IMR-90 (cell line): ENCODE measurements at regions not wholly inside any gene's neighbourhood (a gene's known extent, or its start where the extent isn't known, plus 50 kb on each side); places are given as distances from the start of the nearest gene placed in this dataset.

ENCODE experiments used
- ATAC-seq: fragments of 200-7000 bp; cut with Tn5 transposase; 2 replicates; pipeline ENCODE4 v1.9.1; 2020; ENCODE audit warnings: low read depth, mild to moderate bottlenecking, moderate library complexity
- BruUV-seq: library from RNA; stranded (reverse); fragments of 400-500 nt; replicated peaks from 2 replicates; lab custom pipeline; 2021; lab: Mats Ljungman, UMichigan
- CTCF ChIA-PET: fragments of 300-600 bp; formaldehyde crosslinking; extraction: SDS; loops from one replicate; lab custom pipeline; 2021; ENCODE audit warnings: antibody characterized with exemption; lab: Yijun Ruan, JAX
- POLR2A ChIA-PET: fragments of 300-600 bp; sonication (Branson Sonifier 250); formaldehyde crosslinking; loops from one replicate; lab custom pipeline; 2022; ENCODE audit warnings: antibody characterized with exemption; ENCODE audit not compliant: unreplicated experiment; lab: Charles Lee
- DNase-seq: peaks from one replicate; pipeline ENCODE4 v3.0.0; 2013
- H2AFZ ChIP-seq: replicated peaks from 2 replicates; pipeline ENCODE3; 2013; ENCODE audit warnings: low read length, mild to moderate bottlenecking; ENCODE audit not compliant: poor library complexity
- H2AK5ac ChIP-seq: 2 replicates; pipeline ENCODE4 v1.6.1; 2013; ENCODE audit warnings: low read depth, low read length, inconsistent platforms
- H2AK9ac ChIP-seq: replicated peaks from 2 replicates; pipeline ENCODE3; 2013; ENCODE audit warnings: mild to moderate bottlenecking, low read depth, low read length, moderate library complexity; ENCODE audit not compliant: poor library complexity
- H2BK120ac ChIP-seq: 2 replicates; pipeline ENCODE4 v1.6.1; 2013; ENCODE audit warnings: low read depth, low read length, inconsistent platforms
- H2BK15ac ChIP-seq: 3 replicates; pipeline ENCODE4 v1.6.1; 2013; ENCODE audit warnings: low read depth, low read length, inconsistent platforms
- H2BK20ac ChIP-seq: 2 replicates; pipeline ENCODE4 v1.6.1; 2013; ENCODE audit warnings: low read depth, mild to moderate bottlenecking, inconsistent platforms, low read length, moderate library complexity
- H2BK5ac ChIP-seq: 2 replicates; pipeline ENCODE4 v1.6.1; 2013; ENCODE audit warnings: mild to moderate bottlenecking, low read depth, low read length, inconsistent platforms; ENCODE audit not compliant: poor library complexity, severe bottlenecking
- H3K14ac ChIP-seq: replicated peaks from 2 replicates; pipeline ENCODE4 v1.6.1; 2013; ENCODE audit warnings: low read depth, low read length, inconsistent platforms
- H3K18ac ChIP-seq: 2 replicates; pipeline ENCODE4 v1.6.1; 2013; ENCODE audit warnings: low read depth, low read length, control low read depth
- H3K23ac ChIP-seq: 2 replicates; pipeline ENCODE4 v1.6.1; 2013; ENCODE audit warnings: low read depth, low read length, inconsistent platforms
- H3K27ac ChIP-seq: 2 replicates; pipeline ENCODE4 v1.5.1; 2013; ENCODE audit warnings: mild to moderate bottlenecking, control low read depth, low read length; ENCODE audit not compliant: insufficient read depth
- H3K27me3 ChIP-seq: 2 replicates; pipeline ENCODE4 v1.6.1; 2013; ENCODE audit warnings: low read length; ENCODE audit not compliant: control insufficient read depth, insufficient read depth
- H3K36me3 ChIP-seq: 2 replicates; pipeline ENCODE4 v1.6.1; 2013; ENCODE audit warnings: low read length, mixed read lengths; ENCODE audit not compliant: control insufficient read depth, insufficient read depth
- H3K4ac ChIP-seq: 2 replicates; pipeline ENCODE4 v1.6.1; 2013; ENCODE audit warnings: low read depth, low read length, inconsistent platforms
- H3K4me1 ChIP-seq: 2 replicates; pipeline ENCODE4 v1.6.1; 2013; ENCODE audit warnings: low read length, mixed read lengths; ENCODE audit not compliant: control insufficient read depth, insufficient read depth
- H3K4me2 ChIP-seq: 2 replicates; pipeline ENCODE4 v1.6.1; 2013; ENCODE audit warnings: low read depth, mild to moderate bottlenecking, control low read depth, low read length, moderate library complexity
- H3K4me3 ChIP-seq: 2 replicates; pipeline ENCODE4 v1.5.1; 2013; ENCODE audit warnings: low read depth, mild to moderate bottlenecking, control low read depth, low read length, moderate library complexity; ENCODE audit not compliant: insufficient read depth
- H3K56ac ChIP-seq: 2 replicates; pipeline ENCODE4 v1.6.1; 2013; ENCODE audit warnings: low read length, inconsistent platforms; ENCODE audit not compliant: insufficient read depth; ENCODE audit errors: extremely low read depth
- H3K79me1 ChIP-seq, 2 experiments: 2 replicates each; pipeline ENCODE4 v1.6.1; 2013; ENCODE audit warnings: low read length in 2 of 2, inconsistent platforms in 1 of 2, low read depth in 1 of 2
- H3K9ac ChIP-seq: 2 replicates; pipeline ENCODE4 v1.6.1; 2013; ENCODE audit warnings: low read depth, low read length, control low read depth
- H3K9me1 ChIP-seq: 2 replicates; pipeline ENCODE4 v1.6.1; 2013; ENCODE audit warnings: low read length, inconsistent platforms; ENCODE audit not compliant: insufficient read depth
- H3K9me3 ChIP-seq: 2 replicates; pipeline ENCODE4 v1.6.1; 2013; ENCODE audit warnings: low read length; ENCODE audit not compliant: control insufficient read depth, insufficient read depth
- H4K20me1 ChIP-seq: 2 replicates; pipeline ENCODE4 v1.6.1; 2013; ENCODE audit warnings: low read length, inconsistent platforms; ENCODE audit not compliant: insufficient read depth
- H4K5ac ChIP-seq: 2 replicates; pipeline ENCODE4 v1.6.1; 2013; ENCODE audit warnings: mild to moderate bottlenecking, low read depth, low read length, control low read depth
- H4K8ac ChIP-seq, 2 experiments: 2 replicates each; pipeline ENCODE4 v1.6.1; 2013; ENCODE audit warnings: low read depth in 2 of 2, low read length in 2 of 2, control low read depth in 1 of 2, inconsistent platforms in 1 of 2
- H4K91ac ChIP-seq: 2 replicates; pipeline ENCODE4 v1.6.1; 2013; ENCODE audit warnings: low read depth, low read length, inconsistent platforms; ENCODE audit not compliant: insufficient read depth
- CEBPB ChIP-seq: IDR thresholded peaks from 2 replicates; pipeline ENCODE4 v1.6.1; 2012; ENCODE audit warnings: low read depth, low read length, improper control_type of control experiment
- CHD1 ChIP-seq: IDR thresholded peaks from 2 replicates; pipeline ENCODE4 v1.6.1; 2012; ENCODE audit warnings: low read depth, low read length, improper control_type of control experiment
- CTCF ChIP-seq: conservative IDR thresholded peaks from 2 replicates; pipeline ENCODE4 v1.5.1; 2012; ENCODE audit warnings: mild to moderate bottlenecking, low read depth, low read length, improper control_type of control experiment
- ELK1 ChIP-seq: fragments of 150-350 bp; IDR thresholded peaks from 2 replicates; pipeline ENCODE4 v1.6.1; 2016; ENCODE audit warnings: low read depth, mild to moderate bottlenecking, low read length, moderate library complexity, borderline replicate concordance
- FOS ChIP-seq: fragments of 150-350 bp; IDR thresholded peaks from 2 replicates; pipeline ENCODE4 v1.6.1; 2016; ENCODE audit warnings: low read depth, low read length
- MAFK ChIP-seq: IDR thresholded peaks from 2 replicates; pipeline ENCODE4 v1.6.1; 2012; ENCODE audit warnings: low read depth, low read length, improper control_type of control experiment
- MAZ ChIP-seq: IDR thresholded peaks from 2 replicates; pipeline ENCODE4 v1.6.1; 2012; ENCODE audit warnings: low read depth, mild to moderate bottlenecking, low read length, improper control_type of control experiment, moderate library complexity, borderline replicate concordance
- MXI1 ChIP-seq: IDR thresholded peaks from 2 replicates; pipeline ENCODE4 v1.6.1; 2012; ENCODE audit warnings: low read depth, mild to moderate bottlenecking, low read length, moderate library complexity, borderline replicate concordance
- NFE2L2 ChIP-seq: fragments of 150-350 bp; IDR thresholded peaks from 2 replicates; pipeline ENCODE4 v1.6.1; 2016; ENCODE audit warnings: low read depth, mild to moderate bottlenecking, low read length
- RAD21 ChIP-seq: IDR thresholded peaks from 2 replicates; pipeline ENCODE4 v1.6.1; 2012; ENCODE audit warnings: low read length, improper control_type of control experiment
- RFX5 ChIP-seq: IDR thresholded peaks from 2 replicates; pipeline ENCODE4 v1.8.0; 2012; ENCODE audit warnings: low read depth, mild to moderate bottlenecking, low read length, moderate library complexity
- SMC3 ChIP-seq: fragments of 150-350 bp; IDR thresholded peaks from 2 replicates; pipeline ENCODE4 v1.6.1; 2016; ENCODE audit warnings: low read depth, mild to moderate bottlenecking, antibody characterized with exemption, low read length, moderate library complexity
- dilution Hi-C: fragments of 300-500 bp; cut with HindIII; formaldehyde crosslinking; loops from one replicate; pipeline ENCODE4 v1.14.3; 2018; ENCODE audit warnings: low sequenced_read_pairs; ENCODE audit not compliant: unreplicated experiment
- in situ Hi-C: fragments of 300-500 bp; cut with MboI; formaldehyde crosslinking; loops from 3 replicates; pipeline ENCODE4 v1.14.3; 2019; ENCODE audit warnings: low sequenced_read_pairs, inconsistent platforms, mixed read lengths
- intact Hi-C: fragments of 100-400 bp; cut with micrococcal nuclease; formaldehyde crosslinking; loops from 2 replicates; pipeline ENCODE4 v1.10.0; 2022
- TF ChIP-seq, protein P1 (sequence below): fragments of 150-350 bp; IDR thresholded peaks from 2 replicates; pipeline ENCODE4 v1.6.1; 2017; ENCODE audit warnings: mild to moderate bottlenecking, antibody characterized with exemption, low read length, low read depth

DNA sequence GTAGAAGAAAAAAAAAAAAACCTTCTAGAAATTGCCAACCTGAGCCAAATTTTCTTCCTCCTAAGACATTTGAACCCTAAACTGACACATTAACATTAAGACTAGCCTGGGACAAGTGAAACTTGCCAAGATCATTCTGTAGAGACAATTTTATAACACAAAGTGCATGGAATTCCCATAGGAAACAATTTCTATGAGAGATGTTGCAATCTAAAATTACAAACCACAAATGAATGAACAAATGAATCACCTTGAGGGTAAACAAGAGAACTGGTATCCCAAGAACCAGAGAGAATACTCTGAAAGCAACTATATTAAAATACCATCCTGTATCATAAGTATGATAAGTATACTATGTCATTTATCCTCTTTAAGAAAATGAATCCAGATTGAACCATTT, 165.3 kb downstream of the DICER1 start:
- no peak overlapping the region for H2BK120ac ChIP-seq
- H3K4ac ChIP-seq = no peak overlapping the region
- intact Hi-C loops = no loop called here
- no peak overlapping the region for H3K14ac ChIP-seq
- H2AFZ ChIP-seq = no peak overlapping the region
- H3K9ac ChIP-seq = no peak overlapping the region
- no peak overlapping the region for H3K4me3 ChIP-seq
- no peak overlapping the region for H3K56ac ChIP-seq
- H4K20me1 ChIP-seq = no peaks in the 10 kb centered on the region
- no peak overlapping the region for H2AK9ac ChIP-seq
- ChIA-PET CTCF (no interaction called here), POLR2A (no interaction called here)
- no peak overlapping the region for H2AK5ac ChIP-seq
- no peak overlapping the region for H4K8ac ChIP-seq
- BruUV-seq = no TSS peak
- no peak overlapping the region for H2BK5ac ChIP-seq
- no peaks in the 10 kb centered on the region; the same call in 1 of the 2 replicates for H3K27me3 ChIP-seq
- no peaks in the 10 kb centered on the region for H3K4me1 ChIP-seq
- H3K36me3 ChIP-seq = no peaks in the 10 kb centered on the region
- H3K9me3 ChIP-seq = no peaks in the 10 kb centered on the region
- no peaks in the 10 kb centered on the region for H3K79me1 ChIP-seq
- no peak overlapping the region for H4K5ac ChIP-seq
- no peak overlapping the region for H3K4me2 ChIP-seq
- no peak overlapping the region for H3K27ac ChIP-seq
- no peak overlapping the region for H3K23ac ChIP-seq
- no peak overlapping the region for H4K91ac ChIP-seq
- ATAC-seq (no peak), DNase-seq (no peak)
- no peak overlapping the region for H2BK20ac ChIP-seq
- H2BK15ac ChIP-seq = no peak overlapping the region
- TF ChIP-seq CHD1 = no peak
- no peak for TF ChIP-seq CEBPB
- no peak for TF ChIP-seq CTCF
- TF ChIP-seq FOS = no peak
- no peak for TF ChIP-seq RAD21
- TF ChIP-seq MXI1 = no peak
- TF ChIP-seq, protein P1, sequence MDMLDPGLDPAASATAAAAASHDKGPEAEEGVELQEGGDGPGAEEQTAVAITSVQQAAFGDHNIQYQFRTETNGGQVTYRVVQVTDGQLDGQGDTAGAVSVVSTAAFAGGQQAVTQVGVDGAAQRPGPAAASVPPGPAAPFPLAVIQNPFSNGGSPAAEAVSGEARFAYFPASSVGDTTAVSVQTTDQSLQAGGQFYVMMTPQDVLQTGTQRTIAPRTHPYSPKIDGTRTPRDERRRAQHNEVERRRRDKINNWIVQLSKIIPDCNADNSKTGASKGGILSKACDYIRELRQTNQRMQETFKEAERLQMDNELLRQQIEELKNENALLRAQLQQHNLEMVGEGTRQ = no peak
- TF ChIP-seq MAZ = no peak
- no peak for TF ChIP-seq SMC3
- TF ChIP-seq RFX5 = no peak
- TF ChIP-seq ELK1 = no peak
- no peak for TF ChIP-seq MAFK
- TF ChIP-seq NFE2L2 = no peak
- dilution Hi-C loops = no loop called here
- H3K18ac ChIP-seq = no peak overlapping the region
- in situ Hi-C loops = no loop called here
- no peaks in the 10 kb centered on the region for H3K9me1 ChIP-seq
